SK-N-SH (cell line): ENCODE measurements at regions not wholly inside any gene's neighbourhood (a gene's known extent, or its start where the extent isn't known, plus 50 kb on each side); places are given as distances from the start of the nearest gene placed in this dataset.

Experiments
- CTCF ChIP-seq: fragments of 200-600 bp; sonication (generic); IDR thresholded peaks from 2 replicates; pipeline ENCODE4 v1.6.1; 2017; ENCODE audit warnings: antibody characterized with exemption, mild to moderate bottlenecking, moderate library complexity
- EP300 ChIP-seq, 2 experiments: IDR thresholded peaks; 2 replicates each; pipeline versions ENCODE4 v1.4.0 to v1.6.1; 2012; ENCODE audit warnings: borderline replicate concordance in 1 of 2, low read depth in 1 of 2, low read length in 1 of 2
- EZH2phosphoT487 ChIP-seq: fragments of 200-600 bp; sonication (generic); IDR thresholded peaks from 2 replicates; pipeline ENCODE4 v1.6.1; 2017; ENCODE audit warnings: low read depth, mixed run types, mild to moderate bottlenecking, antibody characterized with exemption, moderate library complexity, borderline replicate concordance
- MAX ChIP-seq: IDR thresholded peaks from 2 replicates; pipeline ENCODE4 v1.4.0; 2012; ENCODE audit warnings: low read depth
- MXI1 ChIP-seq: IDR thresholded peaks from 2 replicates; pipeline ENCODE4 v1.6.1; 2012; ENCODE audit warnings: mild to moderate bottlenecking, low read depth, low read length, improper control_type of control experiment
- POLR2AphosphoS5 ChIP-seq: IDR thresholded peaks from 2 replicates; pipeline ENCODE4 v1.6.1; 2012; ENCODE audit warnings: low read depth, low read length
- RAD21 ChIP-seq: IDR thresholded peaks from 2 replicates; pipeline ENCODE4 v1.6.1; 2012; ENCODE audit warnings: mild to moderate bottlenecking, low read length
- SIN3A ChIP-seq: IDR thresholded peaks from 2 replicates; pipeline ENCODE4 v1.6.1; 2012; ENCODE audit warnings: low read depth, mild to moderate bottlenecking, low read length, moderate library complexity, borderline replicate concordance

DNA sequence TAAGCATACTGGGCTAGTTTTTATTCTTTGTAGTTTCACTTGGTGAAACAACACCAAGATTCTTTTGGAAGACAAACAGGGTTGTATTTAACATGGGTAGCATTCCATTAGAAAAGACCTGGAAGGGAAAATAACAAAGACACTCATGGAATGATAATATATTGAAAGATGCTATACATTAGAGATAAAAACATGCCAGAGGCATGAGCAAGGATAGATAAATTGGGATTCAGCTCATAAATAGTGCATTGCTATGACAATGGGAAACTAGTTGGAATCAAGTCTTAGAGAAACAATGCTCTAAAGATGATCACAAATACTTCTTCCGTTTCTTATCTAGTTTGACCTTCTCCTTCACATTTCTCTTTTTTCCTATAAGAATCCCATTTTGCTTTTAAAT is 677.4 kb downstream of the ZNF385D start:
- no peak for TF ChIP-seq POLR2AphosphoS5
- no peak for TF ChIP-seq CTCF
- no peak for TF ChIP-seq MXI1
- TF ChIP-seq RAD21 = no peak
- no peak for TF ChIP-seq EP300 (IDR thresholded peaks at IDR 0.05; ENCODE audit: borderline replicate concordance in 1 of 2, low read depth in 1 of 2, low read length in 1 of 2)
- no peak for TF ChIP-seq SIN3A
- no peak for TF ChIP-seq MAX
- TF ChIP-seq EZH2phosphoT487 = no peak
